ENCODE measurements at regions not wholly inside any gene's neighbourhood (a gene's known extent, or its start where the extent isn't known, plus 50 kb on each side); places are given as distances from the start of the nearest gene placed in this dataset.

GRCh38 chr11:103548838-103549237 lies 439.6 kb downstream of the DYNC2H1 start:
- Mint-ChIP-seq H3K9me3 (ENCODE audit: unreplicated experiment) (no peaks in the 10 kb centered on the region), H3K4me1 (ENCODE audit: low read depth, unreplicated experiment) (peaks cover 8% of the 10 kb centered on the region), H3K27me3 (ENCODE audit: low read depth, unreplicated experiment) (no peaks in the 10 kb centered on the region), H3K27ac (ENCODE audit: unreplicated experiment) (no peak overlapping the region), H3K4me3 (ENCODE audit: unreplicated experiment) (no peak overlapping the region), H3K36me3 (ENCODE audit: low read depth, unreplicated experiment) (no peaks in the 10 kb centered on the region)
- Histone ChIP-seq H3K4me2 (ENCODE audit: low read length) (no peak overlapping the region), H3K27me3 (ENCODE audit: insufficient read depth, low read length) (no peaks in the 10 kb centered on the region), H3K9ac (ENCODE audit: low read length) (no peak overlapping the region), H3K36me3 (ENCODE audit: insufficient read depth, low read length) (no peaks in the 10 kb centered on the region), H3K4me3 (ENCODE audit: insufficient read depth, low read depth, low read length) (no peak overlapping the region), H2AFZ (ENCODE audit: low read depth, low read length) (no peak overlapping the region), H4K20me1 (ENCODE audit: insufficient read depth, low read length) (no peaks in the 10 kb centered on the region), H3K4me1 (ENCODE audit: insufficient read depth, low read length) (no peaks in the 10 kb centered on the region), H3K79me2 (ENCODE audit: insufficient read depth, low read length) (no peaks in the 10 kb centered on the region), H3K9me3 (ENCODE audit: insufficient read depth, low read depth, low read length) (no peaks in the 10 kb centered on the region), H3K27ac (ENCODE audit: low read depth, low read length) (no peak overlapping the region)
- no peak for DNase-seq (ENCODE audit: low read depth)
- no peak for FAIRE-seq
- TF ChIP-seq EZH2 (IDR thresholded peaks at IDR 0.05; ENCODE audit: insufficient read depth, low read length) (no peak), CTCF (IDR thresholded peaks at IDR 0.05; ENCODE audit: insufficient read depth, low read depth, low read length) (no peak)

GRCh38 chr11:103550811-103551210 lies 441.6 kb downstream of the DYNC2H1 start:
- Mint-ChIP-seq H3K9me3 (ENCODE audit: unreplicated experiment) (no peaks in the 10 kb centered on the region), H3K27ac (ENCODE audit: unreplicated experiment) (no peak overlapping the region), H3K36me3 (ENCODE audit: low read depth, unreplicated experiment) (no peaks in the 10 kb centered on the region), H3K27me3 (ENCODE audit: low read depth, unreplicated experiment) (no peaks in the 10 kb centered on the region), H3K4me3 (ENCODE audit: unreplicated experiment) (no peak overlapping the region), H3K4me1 (ENCODE audit: low read depth, unreplicated experiment) (peaks cover 3% of the 10 kb centered on the region)
- H3K27me3 ChIP-seq (ENCODE audit: insufficient read depth, low read length) = no peaks in the 10 kb centered on the region
- TF ChIP-seq CTCF (IDR thresholded peaks at IDR 0.05; ENCODE audit: insufficient read depth, low read depth, low read length) (no peak), EZH2 (IDR thresholded peaks at IDR 0.05; ENCODE audit: insufficient read depth, low read length) (no peak)
- no peaks in the 10 kb centered on the region for H3K36me3 ChIP-seq (ENCODE audit: insufficient read depth, low read length)
- H3K9me3 ChIP-seq (ENCODE audit: insufficient read depth, low read depth, low read length) = no peaks in the 10 kb centered on the region
- H3K4me3 ChIP-seq (ENCODE audit: insufficient read depth, low read depth, low read length) = no peak overlapping the region
- H3K9ac ChIP-seq (ENCODE audit: low read length) = no peak overlapping the region
- no peaks in the 10 kb centered on the region for H4K20me1 ChIP-seq (ENCODE audit: insufficient read depth, low read length)
- no peak for FAIRE-seq
- H2AFZ ChIP-seq (ENCODE audit: low read depth, low read length) = no peak overlapping the region
- no peak overlapping the region for H3K4me2 ChIP-seq (ENCODE audit: low read length)
- no peak overlapping the region for H3K27ac ChIP-seq (ENCODE audit: low read depth, low read length)
- H3K79me2 ChIP-seq (ENCODE audit: insufficient read depth, low read length) = no peaks in the 10 kb centered on the region
- no peaks in the 10 kb centered on the region for H3K4me1 ChIP-seq (ENCODE audit: insufficient read depth, low read length)
- no peak for DNase-seq (ENCODE audit: low read depth)

DNA sequence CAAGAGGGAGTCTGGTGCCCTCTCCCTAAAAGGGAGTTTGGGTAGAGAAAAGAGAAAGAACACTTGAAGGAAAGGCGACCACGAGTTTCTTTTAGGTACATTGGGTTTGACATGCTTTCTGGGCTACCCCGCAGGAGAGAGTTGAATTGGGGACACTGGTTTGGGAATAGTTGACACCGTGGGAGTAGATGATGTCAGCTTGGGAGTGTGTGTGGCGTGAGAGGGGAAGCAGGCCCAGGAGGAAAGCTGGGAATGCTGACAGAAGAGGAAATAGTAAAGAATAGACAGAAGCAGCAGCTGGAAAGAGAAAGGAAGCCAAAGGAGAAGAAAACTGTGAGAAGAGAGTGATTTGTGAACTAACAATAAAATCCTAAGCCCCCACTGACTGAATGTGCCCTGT lies 442.9 kb downstream of the DYNC2H1 start:
- Histone ChIP-seq H3K27me3 (ENCODE audit: insufficient read depth, low read length) (no peaks in the 10 kb centered on the region), H2AFZ (ENCODE audit: low read depth, low read length) (no peak overlapping the region), H3K27ac (ENCODE audit: low read depth, low read length) (no peak overlapping the region), H3K79me2 (ENCODE audit: insufficient read depth, low read length) (no peaks in the 10 kb centered on the region), H3K4me2 (ENCODE audit: low read length) (no peak overlapping the region), H4K20me1 (ENCODE audit: insufficient read depth, low read length) (no peaks in the 10 kb centered on the region), H3K9me3 (ENCODE audit: insufficient read depth, low read depth, low read length) (no peaks in the 10 kb centered on the region), H3K9ac (ENCODE audit: low read length) (no peak overlapping the region), H3K4me1 (ENCODE audit: insufficient read depth, low read length) (no peaks in the 10 kb centered on the region), H3K4me3 (ENCODE audit: insufficient read depth, low read depth, low read length) (no peak overlapping the region), H3K36me3 (ENCODE audit: insufficient read depth, low read length) (no peaks in the 10 kb centered on the region)
- H3K4me3 Mint-ChIP-seq (ENCODE audit: unreplicated experiment) = no peak overlapping the region
- TF ChIP-seq CTCF (IDR thresholded peaks at IDR 0.05; ENCODE audit: insufficient read depth, low read depth, low read length) (no peak), EZH2 (IDR thresholded peaks at IDR 0.05; ENCODE audit: insufficient read depth, low read length) (no peak)
- no peak overlapping the region for H3K27ac Mint-ChIP-seq (ENCODE audit: unreplicated experiment)
- no peaks in the 10 kb centered on the region for H3K36me3 Mint-ChIP-seq (ENCODE audit: low read depth, unreplicated experiment)
- DNase-seq (ENCODE audit: low read depth) (no peak), FAIRE-seq (no peak)
- no peaks in the 10 kb centered on the region for H3K9me3 Mint-ChIP-seq (ENCODE audit: unreplicated experiment)
- peaks cover 3% of the 10 kb centered on the region for H3K4me1 Mint-ChIP-seq (ENCODE audit: low read depth, unreplicated experiment)
- H3K27me3 Mint-ChIP-seq (ENCODE audit: low read depth, unreplicated experiment) = no peaks in the 10 kb centered on the region
